HCT116 (cell line): ENCODE measurements at regions not wholly inside any gene's neighbourhood (a gene's known extent, or its start where the extent isn't known, plus 50 kb on each side); places are given as distances from the start of the nearest gene placed in this dataset.

ENCODE experiments used
- ATAC-seq: fragments of 200-7000 bp; cut with Tn5 transposase; 2 replicates; pipeline ENCODE4 v1.9.1; 2020; ENCODE audit warnings: mild to moderate bottlenecking, moderate library complexity
- BruUV-seq: library from RNA; stranded (reverse); fragments of 400-500 nt; replicated peaks from 2 replicates; lab custom pipeline; 2021; lab: Mats Ljungman, UMichigan
- CTCF ChIA-PET: fragments of 300-600 bp; sonication (Branson Sonifier 250); formaldehyde crosslinking; loops from one replicate; lab custom pipeline; 2021; ENCODE audit warnings: antibody characterized with exemption; lab: Charles Lee
- POLR2A ChIA-PET: fragments of 300-600, 350-600 bp; sonication (Branson Sonifier 250); formaldehyde crosslinking; loops from one replicate; lab custom pipeline; 2021; ENCODE audit warnings: antibody characterized with exemption; lab: Charles Lee
- RAD21 ChIA-PET, 2 experiments: fragments of 300-600 bp; sonication (Branson Sonifier 250); formaldehyde crosslinking; loops; one replicate each; lab custom pipeline; 2023; ENCODE audit warnings: low total read pairs in 2 of 2; ENCODE audit not compliant: uncharacterized antibody in 2 of 2, unreplicated experiment in 2 of 2, low non-redundant PET in 1 of 2; lab: Charles Lee
- DNase-seq: peaks from one replicate; pipeline ENCODE4 v3.0.0-alpha.2; 2010; ENCODE audit warnings: low read depth, low spot score
- H2AFZ ChIP-seq: fragments of 200-600 bp; shearing (Covaris generic), sonication (generic); 2 replicates; pipeline ENCODE4 v1.6.1; 2017; ENCODE audit warnings: low read depth, mixed run types, mixed read lengths, antibody characterized with exemption, low read length; ENCODE audit not compliant: poor library complexity, severe bottlenecking
- H3K27ac ChIP-seq: 2 replicates; pipeline ENCODE4 v1.5.1; 2012; ENCODE audit warnings: low read depth, low read length
- H3K27me3 ChIP-seq: fragments of 200-600 bp; sonication (generic); 2 replicates; pipeline ENCODE4 v1.6.1; 2016; ENCODE audit warnings: mixed run types, low read length, mixed read lengths; ENCODE audit not compliant: insufficient read depth
- H3K36me3 ChIP-seq, 2 experiments: fragments of 200-500 bp in 1 of 2; fragments of 200-600 bp in 1 of 2; sonication (Bioruptor generic) in 1 of 2; sonication (generic) in 1 of 2; 2 replicates each; pipeline versions ENCODE4 v1.5.1 to v1.6.1; 2014 to 2016; ENCODE audit warnings: low read length in 2 of 2, inconsistent platforms in 1 of 2, mixed read lengths in 1 of 2, mixed run types in 1 of 2; ENCODE audit not compliant: insufficient read depth in 2 of 2, control insufficient read depth in 1 of 2
- H3K4me1 ChIP-seq, 2 experiments: fragments of 200-600 bp in 1 of 2; sonication (generic) in 1 of 2; 2 replicates each; pipeline versions ENCODE4 v1.5.1 to v1.6.1; 2012 to 2017; ENCODE audit warnings: low read length in 2 of 2, inconsistent platforms in 1 of 2, mild to moderate bottlenecking in 1 of 2, mixed read lengths in 1 of 2, mixed run types in 1 of 2, moderate library complexity in 1 of 2; ENCODE audit not compliant: insufficient read depth in 2 of 2, control insufficient read depth in 1 of 2
- H3K4me2 ChIP-seq: fragments of 200-600 bp; sonication (generic); 2 replicates; pipeline ENCODE4 v1.6.1; 2017; ENCODE audit warnings: mixed run types, low read length, mixed read lengths
- H3K4me3 ChIP-seq, 2 experiments: fragments of 200-600 bp in 1 of 2; sonication (generic) in 1 of 2; replicated peaks in 1 of 2; 2 replicates each; pipeline ENCODE4 v1.5.1; 2011 to 2016; ENCODE audit warnings: low read length in 2 of 2, control low read depth in 1 of 2, low read depth in 1 of 2, mild to moderate bottlenecking in 1 of 2, mixed read lengths in 1 of 2, mixed run types in 1 of 2
- H3K79me2 ChIP-seq: fragments of 200-600 bp; sonication (generic); 2 replicates; pipeline ENCODE4 v1.6.1; 2017; ENCODE audit warnings: mild to moderate bottlenecking, mixed run types, low read length, moderate library complexity, mixed read lengths; ENCODE audit not compliant: insufficient read depth
- H3K9ac ChIP-seq: fragments of 200-600 bp; sonication (generic); 2 replicates; pipeline ENCODE4 v1.6.1; 2016; ENCODE audit warnings: low read length, mixed read lengths
- H3K9me2 ChIP-seq: fragments of 200-600 bp; sonication (generic), shearing (Covaris generic); 2 replicates; pipeline ENCODE4 v1.6.1; 2017; ENCODE audit warnings: mixed run types, mild to moderate bottlenecking, moderate library complexity; ENCODE audit not compliant: insufficient read depth
- H3K9me3 ChIP-seq, 2 experiments: fragments of 200-500 bp in 1 of 2; fragments of 200-600 bp in 1 of 2; sonication (Bioruptor generic) in 1 of 2; sonication (generic) in 1 of 2; 2 replicates each; pipeline ENCODE4 v1.6.1; 2014 to 2017; ENCODE audit warnings: low read length in 2 of 2, mixed read lengths in 2 of 2, inconsistent platforms in 1 of 2, low read depth in 1 of 2, mild to moderate bottlenecking in 1 of 2, mixed run types in 1 of 2, moderate library complexity in 1 of 2; ENCODE audit not compliant: control insufficient read depth in 1 of 2, insufficient read depth in 1 of 2
- H4K20me1 ChIP-seq: fragments of 200-600 bp; sonication (generic), shearing (Covaris generic); 2 replicates; pipeline ENCODE4 v1.6.1; 2017; ENCODE audit warnings: mixed run types, mild to moderate bottlenecking, moderate library complexity; ENCODE audit not compliant: insufficient read depth
- CBX3 ChIP-seq: IDR thresholded peaks from 2 replicates; pipeline ENCODE4 v1.6.1; 2012; ENCODE audit warnings: low read depth
- CEBPB ChIP-seq: IDR thresholded peaks from 2 replicates; pipeline ENCODE4 v1.6.1; 2012; ENCODE audit warnings: low read depth
- EGR1 ChIP-seq: IDR thresholded peaks from 2 replicates; pipeline ENCODE4 v1.6.1; 2012; ENCODE audit warnings: low read depth
- ELF1 ChIP-seq: IDR thresholded peaks from 2 replicates; pipeline ENCODE4 v1.6.1; 2012; ENCODE audit warnings: low read depth, borderline replicate concordance
- EZH2 ChIP-seq: fragments of 200-600 bp; sonication (generic); IDR thresholded peaks from 2 replicates; pipeline ENCODE4 v1.6.1; 2017; ENCODE audit warnings: antibody characterized with exemption, mixed run types
- EZH2phosphoT487 ChIP-seq: fragments of 200-600 bp; IDR thresholded peaks from 2 replicates; pipeline ENCODE4 v1.6.1; 2018; ENCODE audit warnings: antibody characterized with exemption, borderline replicate concordance
- FOSL1 ChIP-seq: IDR thresholded peaks from 2 replicates; pipeline ENCODE4 v1.6.1; 2012; ENCODE audit warnings: low read depth
- JUND ChIP-seq: IDR thresholded peaks from 2 replicates; pipeline ENCODE4 v1.6.1; 2012
- POLR2A ChIP-seq: IDR thresholded peaks from 2 replicates; pipeline ENCODE4 v1.7.0; 2011; ENCODE audit warnings: borderline replicate concordance; ENCODE audit not compliant: insufficient read depth, insufficient read length; ENCODE audit errors: extremely low read depth
- POLR2AphosphoS5 ChIP-seq: IDR thresholded peaks from 2 replicates; pipeline ENCODE4 v1.6.1; 2011; ENCODE audit warnings: mild to moderate bottlenecking, low read depth, low read length, moderate library complexity
- SIN3A ChIP-seq: IDR thresholded peaks from 2 replicates; pipeline ENCODE4 v1.6.1; 2012; ENCODE audit warnings: low read depth
- SP1 ChIP-seq: IDR thresholded peaks from 2 replicates; pipeline ENCODE4 v1.6.1; 2012; ENCODE audit warnings: low read depth
- SRF ChIP-seq: IDR thresholded peaks from 2 replicates; pipeline ENCODE4 v1.6.1; 2012; ENCODE audit warnings: low read depth
- TCF7L2 ChIP-seq: IDR thresholded peaks from 2 replicates; pipeline ENCODE4 v1.7.0; 2011; ENCODE audit warnings: borderline replicate concordance, inconsistent platforms; ENCODE audit not compliant: insufficient read depth, insufficient read length; ENCODE audit errors: extremely low read depth
- YY1 ChIP-seq: IDR thresholded peaks from 2 replicates; pipeline ENCODE4 v1.6.1; 2011; ENCODE audit warnings: low read length, low read depth, moderate library complexity, mild to moderate bottlenecking; ENCODE audit not compliant: insufficient replicate concordance; ENCODE audit errors: extremely low read depth
- ZNF274 ChIP-seq: fragments of 200-500 bp; sonication (Bioruptor generic); IDR thresholded peaks from 2 replicates; pipeline ENCODE4 v1.6.1; 2014; ENCODE audit warnings: mild to moderate bottlenecking, low read depth, low read length, inconsistent platforms
- intact Hi-C: fragments of 100-400 bp; cut with micrococcal nuclease; formaldehyde crosslinking; loops from 2 replicates; pipeline ENCODE4 v1.10.0; 2022
- TF ChIP-seq, protein P1 (sequence below): IDR thresholded peaks from 2 replicates; pipeline ENCODE4 v1.6.1; 2012
- TF ChIP-seq, protein P2 (sequence below): IDR thresholded peaks from 2 replicates; pipeline ENCODE4 v1.6.1; 2011; ENCODE audit warnings: mild to moderate bottlenecking, low read length, moderate library complexity; ENCODE audit not compliant: insufficient replicate concordance; ENCODE audit errors: extremely low read depth
- TF ChIP-seq, protein P3 (sequence below): IDR thresholded peaks from 2 replicates; pipeline ENCODE4 v1.6.1; 2012
- TF ChIP-seq, protein P4 (sequence below), 3 experiments: fragments of 200-600 bp in 1 of 3; sonication (generic) in 1 of 3; IDR thresholded peaks in 2 of 3; conservative IDR thresholded peaks in 1 of 3; 2 replicates each; pipeline ENCODE4 v1.5.1; 2012 to 2017; ENCODE audit warnings: low read depth in 2 of 3, low read length in 2 of 3, antibody characterized with exemption in 1 of 3, borderline replicate concordance in 1 of 3, control low read depth in 1 of 3, mild to moderate bottlenecking in 1 of 3, mixed read lengths in 1 of 3, mixed run types in 1 of 3, moderate library complexity in 1 of 3; ENCODE audit not compliant: insufficient read depth in 1 of 3

DNA sequence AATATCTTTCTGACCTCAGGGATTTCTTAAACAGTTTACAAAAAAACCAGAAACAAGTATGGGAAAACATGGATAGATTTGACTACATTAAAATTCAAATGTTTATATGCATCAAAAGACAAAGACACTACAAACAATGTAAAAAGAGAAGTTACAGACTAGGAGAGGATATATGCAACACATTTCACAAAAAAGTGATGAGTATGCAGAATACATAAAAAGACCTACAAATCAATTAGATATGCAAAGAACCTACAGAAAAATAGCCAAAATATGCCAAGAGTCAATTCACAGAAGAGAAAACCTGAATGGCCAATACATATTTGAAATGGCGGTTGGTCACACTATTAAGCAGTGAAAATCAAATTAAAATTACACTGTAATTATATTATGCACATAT lies 175.0 kb downstream of the FOXD2 start:
- Histone ChIP-seq H3K27ac (no peak overlapping the region), H3K4me2 (no peak overlapping the region), H3K79me2 (no peaks in the 10 kb centered on the region), H3K4me1 (peaks cover 0 to 5% of the 10 kb centered on the region in 2 experiments; a peak in 1 of 4 replicates)
- TF ChIP-seq EGR1 (no peak), TCF7L2 (no peak), ELF1 (no peak), EZH2 (no peak), YY1 (no peak), SRF (no peak), SIN3A (no peak), CEBPB (no peak), POLR2AphosphoS5 (no peak), SP1 (no peak), JUND (no peak), POLR2A (no peak), EZH2phosphoT487 (no peak), ZNF274 (no peak), FOSL1 (no peak), CBX3 (no peak)
- TF ChIP-seq, protein P1, sequence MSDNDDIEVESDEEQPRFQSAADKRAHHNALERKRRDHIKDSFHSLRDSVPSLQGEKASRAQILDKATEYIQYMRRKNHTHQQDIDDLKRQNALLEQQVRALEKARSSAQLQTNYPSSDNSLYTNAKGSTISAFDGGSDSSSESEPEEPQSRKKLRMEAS, result no peak
- TF ChIP-seq, protein P2, sequence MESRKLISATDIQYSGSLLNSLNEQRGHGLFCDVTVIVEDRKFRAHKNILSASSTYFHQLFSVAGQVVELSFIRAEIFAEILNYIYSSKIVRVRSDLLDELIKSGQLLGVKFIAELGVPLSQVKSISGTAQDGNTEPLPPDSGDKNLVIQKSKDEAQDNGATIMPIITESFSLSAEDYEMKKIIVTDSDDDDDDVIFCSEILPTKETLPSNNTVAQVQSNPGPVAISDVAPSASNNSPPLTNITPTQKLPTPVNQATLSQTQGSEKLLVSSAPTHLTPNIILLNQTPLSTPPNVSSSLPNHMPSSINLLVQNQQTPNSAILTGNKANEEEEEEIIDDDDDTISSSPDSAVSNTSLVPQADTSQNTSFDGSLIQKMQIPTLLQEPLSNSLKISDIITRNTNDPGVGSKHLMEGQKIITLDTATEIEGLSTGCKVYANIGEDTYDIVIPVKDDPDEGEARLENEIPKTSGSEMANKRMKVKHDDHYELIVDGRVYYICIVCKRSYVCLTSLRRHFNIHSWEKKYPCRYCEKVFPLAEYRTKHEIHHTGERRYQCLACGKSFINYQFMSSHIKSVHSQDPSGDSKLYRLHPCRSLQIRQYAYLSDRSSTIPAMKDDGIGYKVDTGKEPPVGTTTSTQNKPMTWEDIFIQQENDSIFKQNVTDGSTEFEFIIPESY, result no peak
- TF ChIP-seq, protein P3, sequence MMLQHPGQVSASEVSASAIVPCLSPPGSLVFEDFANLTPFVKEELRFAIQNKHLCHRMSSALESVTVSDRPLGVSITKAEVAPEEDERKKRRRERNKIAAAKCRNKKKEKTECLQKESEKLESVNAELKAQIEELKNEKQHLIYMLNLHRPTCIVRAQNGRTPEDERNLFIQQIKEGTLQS, result no peak
- TF ChIP-seq, protein P4, sequence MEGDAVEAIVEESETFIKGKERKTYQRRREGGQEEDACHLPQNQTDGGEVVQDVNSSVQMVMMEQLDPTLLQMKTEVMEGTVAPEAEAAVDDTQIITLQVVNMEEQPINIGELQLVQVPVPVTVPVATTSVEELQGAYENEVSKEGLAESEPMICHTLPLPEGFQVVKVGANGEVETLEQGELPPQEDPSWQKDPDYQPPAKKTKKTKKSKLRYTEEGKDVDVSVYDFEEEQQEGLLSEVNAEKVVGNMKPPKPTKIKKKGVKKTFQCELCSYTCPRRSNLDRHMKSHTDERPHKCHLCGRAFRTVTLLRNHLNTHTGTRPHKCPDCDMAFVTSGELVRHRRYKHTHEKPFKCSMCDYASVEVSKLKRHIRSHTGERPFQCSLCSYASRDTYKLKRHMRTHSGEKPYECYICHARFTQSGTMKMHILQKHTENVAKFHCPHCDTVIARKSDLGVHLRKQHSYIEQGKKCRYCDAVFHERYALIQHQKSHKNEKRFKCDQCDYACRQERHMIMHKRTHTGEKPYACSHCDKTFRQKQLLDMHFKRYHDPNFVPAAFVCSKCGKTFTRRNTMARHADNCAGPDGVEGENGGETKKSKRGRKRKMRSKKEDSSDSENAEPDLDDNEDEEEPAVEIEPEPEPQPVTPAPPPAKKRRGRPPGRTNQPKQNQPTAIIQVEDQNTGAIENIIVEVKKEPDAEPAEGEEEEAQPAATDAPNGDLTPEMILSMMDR (IDR thresholded peaks at IDR 0.05 in 2 of 3, conservative IDR thresholded peaks at IDR 0.05 in 1 of 3; ENCODE audit: borderline replicate concordance in 1 of 3, insufficient read depth in 1 of 3, low read depth in 2 of 3, low read length in 2 of 3), result no peak
- TF ChIP-seq, all 23 proteins: peak for 0
- Histone ChIP-seq H3K4me3 (no peak overlapping the region), H2AFZ (no peak overlapping the region), H3K9me2 (no peaks in the 10 kb centered on the region), H4K20me1 (no peaks in the 10 kb centered on the region), H3K9ac (no peak overlapping the region), H3K27me3 (no peaks in the 10 kb centered on the region), H3K36me3 (no peaks in the 10 kb centered on the region), H3K9me3 (no peaks in the 10 kb centered on the region; a peak in 2 of 4 replicates)
- ATAC-seq (no peak), DNase-seq (no peak)
- no TSS peak for BruUV-seq
- ChIA-PET POLR2A (no interaction called here), CTCF (no interaction called here), RAD21 (no interaction called here)
- intact Hi-C loops, result no loop called here
